ENCODE measurements at regions not wholly inside any gene's neighbourhood (a gene's known extent, or its start where the extent isn't known, plus 50 kb on each side); places are given as distances from the start of the nearest gene placed in this dataset.

DNA sequence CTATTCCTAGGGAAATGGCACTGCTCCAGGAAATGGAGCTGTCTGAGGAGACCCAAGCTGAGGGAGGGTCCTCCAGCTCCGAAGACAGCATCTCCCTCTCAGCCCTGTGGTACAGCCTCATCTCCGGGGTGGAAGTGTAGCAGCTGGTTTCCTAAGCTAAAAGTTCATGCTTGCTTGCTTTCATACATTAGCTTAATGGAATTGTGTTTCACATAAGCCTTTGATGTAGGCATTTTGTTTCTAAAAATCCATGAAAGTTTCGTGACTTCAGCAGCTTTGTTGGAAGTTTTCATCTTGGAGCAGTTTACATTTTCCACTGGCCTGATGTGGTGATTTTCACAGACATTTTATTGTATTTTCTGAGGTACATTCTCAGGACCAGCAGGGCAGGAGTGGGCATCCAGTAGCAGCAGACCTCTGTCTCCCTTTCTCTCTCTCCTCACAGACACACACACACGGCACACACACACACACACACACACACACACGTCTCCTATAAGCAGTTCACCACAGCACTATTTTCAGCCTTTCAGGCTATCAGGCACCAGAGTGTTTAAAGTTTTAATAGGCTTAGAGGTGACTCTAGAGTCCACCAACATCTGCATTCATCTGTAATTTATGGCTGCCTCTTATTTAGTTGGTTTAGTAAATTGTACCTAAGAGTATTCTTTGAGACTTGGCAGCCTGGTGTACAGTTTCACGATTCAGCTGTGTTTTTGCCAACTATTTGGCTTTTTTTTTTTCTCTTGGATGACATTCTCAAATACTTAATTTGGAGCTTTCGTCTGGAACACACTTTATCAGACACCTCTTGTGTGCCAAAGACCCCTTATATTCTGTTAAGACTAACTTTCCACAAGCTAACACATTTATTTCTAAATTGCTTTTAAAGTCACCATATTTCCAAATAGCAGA lies 225.8 kb upstream of the SFRP2 start:
- Histone ChIP-seq H3K4ac (ENCODE audit: low read depth, low read length) (no peak overlapping the region), H3K79me1 (ENCODE audit: low read length) (no peaks in the 10 kb centered on the region), H4K8ac (ENCODE audit: low read depth, low read length) (no peak overlapping the region), H3K4me1 (ENCODE audit: control insufficient read depth, low read depth, low read length) (no peaks in the 10 kb centered on the region), H3K9ac (ENCODE audit: low read length) (no peak overlapping the region), H2BK15ac (replicated peaks; ENCODE audit: low read depth) (no peak overlapping the region), H4K5ac (ENCODE audit: low read length) (no peak overlapping the region), H3K27me3 (ENCODE audit: insufficient read depth, low read length, poor library complexity) (no peaks in the 10 kb centered on the region), H3K36me3 (ENCODE audit: control insufficient read depth, insufficient read depth, low read length) (no peaks in the 10 kb centered on the region), H2BK120ac (ENCODE audit: low read depth, low read length) (no peak overlapping the region), H2BK5ac (ENCODE audit: low read length) (no peak overlapping the region), H3K27ac (ENCODE audit: low read depth, low read length) (no peak overlapping the region), H3K4me2 (ENCODE audit: low read length) (no peak overlapping the region), H3K23ac (ENCODE audit: low read length) (no peak overlapping the region), H3K79me2 (ENCODE audit: control insufficient read depth, insufficient read depth, low read length) (no peaks in the 10 kb centered on the region), H2AK5ac (ENCODE audit: low read length) (no peak overlapping the region), H3K18ac (ENCODE audit: low read length) (no peak overlapping the region), H3K56ac (ENCODE audit: low read length) (no peak overlapping the region), H3K4me3 (ENCODE audit: low read length) (no peak overlapping the region)
- no CpG with 5 or more reads among the region's 7 CpGs for WGBS (ENCODE audit: extremely low coverage, insufficient coverage, low lambda C conversion rate)
- DNase-seq: no peak

DNA sequence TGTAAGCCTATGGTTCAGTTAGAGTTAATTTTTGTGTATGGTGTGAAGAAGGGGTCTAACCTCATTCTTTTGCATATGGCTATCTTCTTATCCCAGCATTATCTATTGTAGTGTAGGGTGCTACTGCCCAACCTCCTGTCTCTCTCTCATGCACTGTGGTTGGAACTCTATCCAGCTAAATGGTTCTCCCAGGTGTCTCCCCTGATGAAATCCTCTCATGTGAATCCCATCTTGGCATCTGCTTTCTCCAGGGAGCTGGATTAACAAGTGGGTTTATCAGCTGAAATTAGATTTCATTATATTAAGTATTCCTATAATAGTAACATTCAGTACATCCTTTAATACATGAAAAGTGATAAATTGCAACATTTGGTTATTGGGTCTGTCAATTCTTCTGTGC lies 224.7 kb upstream of the SFRP2 start:
- Histone ChIP-seq H3K36me3 (ENCODE audit: control insufficient read depth, insufficient read depth, low read length) (no peaks in the 10 kb centered on the region), H3K27ac (ENCODE audit: low read depth, low read length) (no peak overlapping the region), H2BK15ac (replicated peaks; ENCODE audit: low read depth) (no peak overlapping the region), H2BK120ac (ENCODE audit: low read depth, low read length) (no peak overlapping the region), H3K79me1 (ENCODE audit: low read length) (no peaks in the 10 kb centered on the region), H4K8ac (ENCODE audit: low read depth, low read length) (no peak overlapping the region), H3K18ac (ENCODE audit: low read length) (no peak overlapping the region), H2AK5ac (ENCODE audit: low read length) (no peak overlapping the region), H3K23ac (ENCODE audit: low read length) (no peak overlapping the region), H3K4me3 (ENCODE audit: low read length) (no peak overlapping the region), H2BK5ac (ENCODE audit: low read length) (no peak overlapping the region), H3K79me2 (ENCODE audit: control insufficient read depth, insufficient read depth, low read length) (no peaks in the 10 kb centered on the region), H3K27me3 (ENCODE audit: insufficient read depth, low read length, poor library complexity) (no peaks in the 10 kb centered on the region), H3K56ac (ENCODE audit: low read length) (no peak overlapping the region), H4K5ac (ENCODE audit: low read length) (no peak overlapping the region), H3K4me2 (ENCODE audit: low read length) (no peak overlapping the region), H3K4me1 (ENCODE audit: control insufficient read depth, low read depth, low read length) (no peaks in the 10 kb centered on the region), H3K4ac (ENCODE audit: low read depth, low read length) (no peak overlapping the region), H3K9ac (ENCODE audit: low read length) (no peak overlapping the region)
- no peak for DNase-seq

GRCh38 chr4:154010371-154010770 lies 221.5 kb upstream of the SFRP2 start:
- WGBS (ENCODE audit: extremely low coverage, insufficient coverage, low lambda C conversion rate): no CpG with 5 or more reads among the region's 7 CpGs
- Histone ChIP-seq H3K4me3 (ENCODE audit: low read length) (no peak overlapping the region), H2AK5ac (ENCODE audit: low read length) (no peak overlapping the region), H2BK15ac (replicated peaks; ENCODE audit: low read depth) (no peak overlapping the region), H3K56ac (ENCODE audit: low read length) (no peak overlapping the region), H3K23ac (ENCODE audit: low read length) (no peak overlapping the region), H3K4me2 (ENCODE audit: low read length) (no peak overlapping the region), H4K8ac (ENCODE audit: low read depth, low read length) (no peak overlapping the region), H2BK5ac (ENCODE audit: low read length) (no peak overlapping the region), H3K79me1 (ENCODE audit: low read length) (no peaks in the 10 kb centered on the region), H4K5ac (ENCODE audit: low read length) (no peak overlapping the region), H3K27ac (ENCODE audit: low read depth, low read length) (no peak overlapping the region), H3K36me3 (ENCODE audit: control insufficient read depth, insufficient read depth, low read length) (no peaks in the 10 kb centered on the region), H3K79me2 (ENCODE audit: control insufficient read depth, insufficient read depth, low read length) (no peaks in the 10 kb centered on the region), H3K9ac (ENCODE audit: low read length) (no peak overlapping the region), H3K4me1 (ENCODE audit: control insufficient read depth, low read depth, low read length) (no peaks in the 10 kb centered on the region), H3K4ac (ENCODE audit: low read depth, low read length) (no peak overlapping the region), H2BK120ac (ENCODE audit: low read depth, low read length) (no peak overlapping the region), H3K27me3 (ENCODE audit: insufficient read depth, low read length, poor library complexity) (no peaks in the 10 kb centered on the region), H3K18ac (ENCODE audit: low read length) (no peak overlapping the region)
- no peak for DNase-seq

DNA sequence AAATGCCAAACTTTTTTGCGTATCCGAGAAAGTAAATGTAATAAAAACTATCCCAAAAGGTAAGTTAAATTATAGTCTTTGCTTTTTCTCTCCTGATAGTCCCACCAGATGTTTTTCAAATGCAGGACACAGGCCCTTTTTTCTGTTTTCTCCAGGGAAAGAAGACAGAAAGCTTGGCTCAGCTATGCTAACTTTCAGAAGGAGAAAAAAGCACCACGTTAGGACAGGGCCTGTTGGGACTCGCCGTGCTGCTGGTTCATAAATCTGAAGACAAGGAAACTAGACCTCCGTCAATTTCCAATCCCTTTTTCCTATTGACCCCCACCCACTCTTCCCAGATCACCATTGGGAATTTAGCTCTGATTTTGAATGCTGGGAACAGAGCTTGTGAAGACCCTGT lies 220.9 kb upstream of the SFRP2 start:
- no peaks in the 10 kb centered on the region for H3K4me1 ChIP-seq (ENCODE audit: control insufficient read depth, low read depth, low read length)
- WGBS (ENCODE audit: extremely low coverage, insufficient coverage, low lambda C conversion rate): no CpG with 5 or more reads among the region's 6 CpGs

GRCh38 chr4:154009191-154009590 lies 220.3 kb upstream of the SFRP2 start:
- H3K79me2 ChIP-seq (ENCODE audit: control insufficient read depth, insufficient read depth, low read length): no peaks in the 10 kb centered on the region
- H2BK15ac ChIP-seq (replicated peaks; ENCODE audit: low read depth): no peak overlapping the region
- no CpG with 5 or more reads among the region's 2 CpGs for WGBS (ENCODE audit: extremely low coverage, insufficient coverage, low lambda C conversion rate)
- no peaks in the 10 kb centered on the region for H3K4me1 ChIP-seq (ENCODE audit: control insufficient read depth, low read depth, low read length)
- no peak overlapping the region for H3K18ac ChIP-seq (ENCODE audit: low read length)
- no peak overlapping the region for H4K8ac ChIP-seq (ENCODE audit: low read depth, low read length)
- no peak overlapping the region for H3K56ac ChIP-seq (ENCODE audit: low read length)
- H3K79me1 ChIP-seq (ENCODE audit: low read length): no peaks in the 10 kb centered on the region
- H3K4me3 ChIP-seq (ENCODE audit: low read length): no peak overlapping the region
- no peaks in the 10 kb centered on the region for H3K27me3 ChIP-seq (ENCODE audit: insufficient read depth, low read length, poor library complexity)
- H3K36me3 ChIP-seq (ENCODE audit: control insufficient read depth, insufficient read depth, low read length): no peaks in the 10 kb centered on the region
- no peak overlapping the region for H2AK5ac ChIP-seq (ENCODE audit: low read length)
- H3K4ac ChIP-seq (ENCODE audit: low read depth, low read length): no peak overlapping the region
- H3K27ac ChIP-seq (ENCODE audit: low read depth, low read length): no peak overlapping the region
- H3K23ac ChIP-seq (ENCODE audit: low read length): no peak overlapping the region
- H3K9ac ChIP-seq (ENCODE audit: low read length): no peak overlapping the region
- H2BK120ac ChIP-seq (ENCODE audit: low read depth, low read length): no peak overlapping the region
- no peak overlapping the region for H3K4me2 ChIP-seq (ENCODE audit: low read length)
- H2BK5ac ChIP-seq (ENCODE audit: low read length): no peak overlapping the region
- peak; percentile 12 for DNase-seq
- no peak overlapping the region for H4K5ac ChIP-seq (ENCODE audit: low read length)

More for the DNA sequence above, 220.9 kb upstream of the SFRP2 start:
- H3K27ac ChIP-seq (ENCODE audit: low read depth, low read length): no peak overlapping the region
- H2BK120ac ChIP-seq (ENCODE audit: low read depth, low read length): no peak overlapping the region
- no peak overlapping the region for H3K23ac ChIP-seq (ENCODE audit: low read length)
- no peak overlapping the region for H2AK5ac ChIP-seq (ENCODE audit: low read length)
- no peaks in the 10 kb centered on the region for H3K27me3 ChIP-seq (ENCODE audit: insufficient read depth, low read length, poor library complexity)
- H4K8ac ChIP-seq (ENCODE audit: low read depth, low read length): no peak overlapping the region
- H3K79me1 ChIP-seq (ENCODE audit: low read length): no peaks in the 10 kb centered on the region
- no peak overlapping the region for H2BK5ac ChIP-seq (ENCODE audit: low read length)
- H3K9ac ChIP-seq (ENCODE audit: low read length): no peak overlapping the region
- no peaks in the 10 kb centered on the region for H3K79me2 ChIP-seq (ENCODE audit: control insufficient read depth, insufficient read depth, low read length)
- DNase-seq: no peak
- no peak overlapping the region for H3K56ac ChIP-seq (ENCODE audit: low read length)
- H3K36me3 ChIP-seq (ENCODE audit: control insufficient read depth, insufficient read depth, low read length): no peaks in the 10 kb centered on the region
- no peak overlapping the region for H3K18ac ChIP-seq (ENCODE audit: low read length)
- H3K4ac ChIP-seq (ENCODE audit: low read depth, low read length): no peak overlapping the region
- no peak overlapping the region for H3K4me3 ChIP-seq (ENCODE audit: low read length)
- no peak overlapping the region for H2BK15ac ChIP-seq (replicated peaks; ENCODE audit: low read depth)
- H4K5ac ChIP-seq (ENCODE audit: low read length): no peak overlapping the region
- no peak overlapping the region for H3K4me2 ChIP-seq (ENCODE audit: low read length)

DNA sequence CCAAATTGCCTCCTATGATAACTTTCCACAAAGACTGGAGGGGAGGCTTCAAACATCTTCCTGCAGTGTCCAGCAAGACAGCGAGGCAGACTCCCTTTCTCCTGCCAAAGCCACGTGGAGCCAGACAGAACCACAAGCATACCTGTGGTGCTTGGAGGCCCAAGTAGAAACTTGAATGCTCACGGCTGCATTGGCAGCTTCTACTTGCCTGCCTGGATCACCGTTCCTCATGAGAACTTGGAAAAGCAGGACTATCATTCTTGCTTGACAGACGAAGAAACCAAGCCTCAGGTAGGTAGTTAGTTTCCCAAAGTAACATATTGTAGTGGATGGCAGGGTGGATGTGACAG lies 216.3 kb upstream of the SFRP2 start:
- Histone ChIP-seq H3K23ac (ENCODE audit: low read length) (no peak overlapping the region), H3K4me2 (ENCODE audit: low read length) (no peak overlapping the region), H3K4ac (ENCODE audit: low read depth, low read length) (no peak overlapping the region), H3K27me3 (ENCODE audit: insufficient read depth, low read length, poor library complexity) (no peaks in the 10 kb centered on the region), H3K79me1 (ENCODE audit: low read length) (no peaks in the 10 kb centered on the region), H3K9ac (ENCODE audit: low read length) (no peak overlapping the region), H3K4me3 (ENCODE audit: low read length) (no peak overlapping the region), H3K56ac (ENCODE audit: low read length) (no peak overlapping the region), H2AK5ac (ENCODE audit: low read length) (no peak overlapping the region), H2BK120ac (ENCODE audit: low read depth, low read length) (no peak overlapping the region), H2BK15ac (replicated peaks; ENCODE audit: low read depth) (no peak overlapping the region), H3K36me3 (ENCODE audit: control insufficient read depth, insufficient read depth, low read length) (no peaks in the 10 kb centered on the region), H3K27ac (ENCODE audit: low read depth, low read length) (no peak overlapping the region), H2BK5ac (ENCODE audit: low read length) (no peak overlapping the region), H4K8ac (ENCODE audit: low read depth, low read length) (no peak overlapping the region), H3K4me1 (ENCODE audit: control insufficient read depth, low read depth, low read length) (no peaks in the 10 kb centered on the region), H4K5ac (ENCODE audit: low read length) (no peak overlapping the region), H3K18ac (ENCODE audit: low read length) (no peak overlapping the region), H3K79me2 (ENCODE audit: control insufficient read depth, insufficient read depth, low read length) (no peaks in the 10 kb centered on the region)
- WGBS (ENCODE audit: extremely low coverage, insufficient coverage, low lambda C conversion rate): no CpG with 5 or more reads among the region's 5 CpGs
- DNase-seq: no peak

Measured in mesendoderm (in vitro differentiated cells).